ENCODE measurements at regions not wholly inside any gene's neighbourhood (a gene's known extent, or its start where the extent isn't known, plus 50 kb on each side); places are given as distances from the start of the nearest gene placed in this dataset.

- no peak overlapping the region for H3K23ac ChIP-seq (ENCODE audit: insufficient read length, low read depth, low read length)
- H3K79me1 ChIP-seq (ENCODE audit: insufficient read depth, low read depth, low read length, poor library complexity, severe bottlenecking) = no peaks in the 10 kb centered on the region
- Mint-ChIP-seq H3K9me3 (no peaks in the 10 kb centered on the region; a peak in 1 of 5 replicates), H3K27ac (no peak overlapping the region), H3K4me1 (peaks cover 8% of the 10 kb centered on the region in 2 experiments), H3K36me3 (ENCODE audit: insufficient read depth in 1 of 3, low read depth in 3 of 3) (peaks cover 0 to 7% (median 0%) of the 10 kb centered on the region in 3 experiments; a peak in 1 of 7 replicates), H3K27me3 (ENCODE audit: low read depth) (0 out of 2 replicates have a peak, but pooled peaks cover 2% of the 10 kb centered on the region), H3K4me3 (no peak overlapping the region)
- H2AFZ ChIP-seq (ENCODE audit: low read length) = no peak overlapping the region
- no peaks in the 10 kb centered on the region for H3K23me2 ChIP-seq (ENCODE audit: insufficient read length, low read depth, low read length, poor library complexity, severe bottlenecking)
- H2AK5ac ChIP-seq (ENCODE audit: insufficient read length, low read length) = no peak overlapping the region
- no peak overlapping the region for H3K9ac ChIP-seq (ENCODE audit: extremely low read depth, insufficient read length, low read length)
- H3K27ac ChIP-seq (ENCODE audit: insufficient read length, low read depth, low read length) = no peak overlapping the region
- H3K79me2 ChIP-seq (ENCODE audit: insufficient read depth, low read length) = no peaks in the 10 kb centered on the region
- no peak overlapping the region for H4K91ac ChIP-seq (ENCODE audit: insufficient read length, low read depth, low read length)
- DNase-seq = no peak
- no peak overlapping the region for H4K5ac ChIP-seq (ENCODE audit: insufficient read length, low read depth, low read length)
- no peak overlapping the region for H3T11ph ChIP-seq (ENCODE audit: low read length)
- no peak overlapping the region for H3K4me2 ChIP-seq (ENCODE audit: insufficient read depth, insufficient read length, low read length)
- no peak overlapping the region for H2BK120ac ChIP-seq (ENCODE audit: low read depth, low read length, poor library complexity, severe bottlenecking)
- H2BK20ac ChIP-seq (ENCODE audit: low read depth, low read length, poor library complexity, severe bottlenecking) = no peak overlapping the region
- no peak overlapping the region for H2BK5ac ChIP-seq (ENCODE audit: insufficient read length, low read length)
- H4K8ac ChIP-seq (replicated peaks; ENCODE audit: insufficient read length, low read depth, low read length) = no peak overlapping the region
- WGBS (ENCODE audit: extremely low coverage, insufficient read length, low lambda C conversion rate) = no CpG with 5 or more reads among the region's 1 CpG
- peak; percentile 75 for TF ChIP-seq CTCF (conservative IDR thresholded peaks at IDR 0.05)
- no peak overlapping the region for H2BK15ac ChIP-seq (ENCODE audit: low read depth, low read length)
- no peaks in the 10 kb centered on the region for H4K20me1 ChIP-seq (ENCODE audit: control insufficient read depth, insufficient read depth, insufficient read length)
- H3K4me1 ChIP-seq (ENCODE audit: insufficient read depth, low read length) = no peaks in the 10 kb centered on the region
- no peak overlapping the region for H2BK12ac ChIP-seq (ENCODE audit: insufficient read length, low read depth, low read length)
- no peak overlapping the region for H3K18ac ChIP-seq (ENCODE audit: insufficient read length, low read depth, low read length)
- H3K9me3 ChIP-seq (ENCODE audit: control insufficient read depth, low read depth, low read length) = no peaks in the 10 kb centered on the region
- H3K27me3 ChIP-seq (ENCODE audit: insufficient read depth, low read length) = no peaks in the 10 kb centered on the region
- no peak overlapping the region for H3K56ac ChIP-seq (ENCODE audit: insufficient read length, low read depth, low read length)
- no peak overlapping the region for H3K14ac ChIP-seq (ENCODE audit: insufficient read depth, low read length)
- no peak overlapping the region for H3K4ac ChIP-seq (ENCODE audit: low read depth, low read length)
These were observed 102.2 kb downstream of the BARHL2 start for GRCh38 chr1:90614872-90615271.
